Astrocyte (in vitro differentiated cells and primary cell): ENCODE measurements at regions not wholly inside any gene's neighbourhood (a gene's known extent, or its start where the extent isn't known, plus 50 kb on each side); places are given as distances from the start of the nearest gene placed in this dataset.

Experiments
- DNase-seq: peaks from one replicate; pipeline ENCODE4 v3.0.0-alpha.2; 2010; ENCODE audit warnings: low read depth
- FAIRE-seq: peaks from 2 replicates; lab custom pipeline; 2011; peaks lifted over from hg19 to GRCh38; lab: Jason Lieb, UNC
- H2AFZ ChIP-seq: 2 replicates; pipeline ENCODE4 v1.6.0; 2012; ENCODE audit warnings: low read depth, low read length, inconsistent platforms
- H3K27ac ChIP-seq: 2 replicates; pipeline ENCODE4 v1.5.1; 2011; ENCODE audit warnings: low read depth, low read length, inconsistent platforms
- H3K27me3 ChIP-seq: 2 replicates; pipeline ENCODE4 v1.6.0; 2011; ENCODE audit warnings: low read length, inconsistent platforms; ENCODE audit not compliant: insufficient read depth
- H3K36me3 ChIP-seq: 2 replicates; pipeline ENCODE4 v1.5.1; 2011; ENCODE audit warnings: low read length, inconsistent platforms; ENCODE audit not compliant: insufficient read depth
- H3K4me1 ChIP-seq: 2 replicates; pipeline ENCODE4 v1.5.1; 2011; ENCODE audit warnings: low read length, inconsistent platforms; ENCODE audit not compliant: insufficient read depth
- H3K4me2 ChIP-seq: 2 replicates; pipeline ENCODE4 v1.6.0; 2012; ENCODE audit warnings: low read length, inconsistent platforms
- H3K4me3 ChIP-seq: 2 replicates; pipeline ENCODE4 v1.5.1; 2011; ENCODE audit warnings: low read depth, mild to moderate bottlenecking, low read length, inconsistent platforms; ENCODE audit not compliant: insufficient read depth
- H3K79me2 ChIP-seq: 2 replicates; pipeline ENCODE4 v1.6.0; 2012; ENCODE audit warnings: mild to moderate bottlenecking, low read length, inconsistent platforms; ENCODE audit not compliant: insufficient read depth
- H3K9ac ChIP-seq: 2 replicates; pipeline ENCODE4 v1.6.0; 2012; ENCODE audit warnings: mild to moderate bottlenecking, low read length, inconsistent platforms
- H3K9me3 ChIP-seq: 2 replicates; pipeline ENCODE4 v1.5.1; 2012; ENCODE audit warnings: low read depth, mild to moderate bottlenecking, low read length, inconsistent platforms; ENCODE audit not compliant: insufficient read depth
- H4K20me1 ChIP-seq: 2 replicates; pipeline ENCODE4 v1.6.0; 2012; ENCODE audit warnings: low read length, inconsistent platforms; ENCODE audit not compliant: insufficient read depth
- H3K27ac Mint-ChIP-seq: one replicate; pipeline ENCODE4 v1.8.0; 2021; ENCODE audit warnings: mild to moderate bottlenecking, mixed read lengths; ENCODE audit not compliant: unreplicated experiment
- H3K27me3 Mint-ChIP-seq: one replicate; pipeline ENCODE4 v1.8.0; 2021; ENCODE audit warnings: low read depth, mixed read lengths; ENCODE audit not compliant: unreplicated experiment
- H3K36me3 Mint-ChIP-seq: one replicate; pipeline ENCODE4 v1.8.0; 2021; ENCODE audit warnings: low read depth, mixed read lengths; ENCODE audit not compliant: unreplicated experiment
- H3K4me1 Mint-ChIP-seq: one replicate; pipeline ENCODE4 v1.8.0; 2021; ENCODE audit warnings: low read depth, mixed read lengths; ENCODE audit not compliant: unreplicated experiment
- H3K4me3 Mint-ChIP-seq: one replicate; pipeline ENCODE4 v1.8.0; 2021; ENCODE audit warnings: mild to moderate bottlenecking, moderate library complexity, mixed read lengths; ENCODE audit not compliant: unreplicated experiment
- H3K9me3 Mint-ChIP-seq: one replicate; pipeline ENCODE4 v1.8.0; 2021; ENCODE audit warnings: mild to moderate bottlenecking, mixed read lengths; ENCODE audit not compliant: unreplicated experiment
- EZH2 ChIP-seq: IDR thresholded peaks from 2 replicates; pipeline ENCODE4 v1.6.1; 2012; ENCODE audit warnings: mild to moderate bottlenecking, low read length, inconsistent platforms; ENCODE audit not compliant: insufficient read depth
- TF ChIP-seq, protein P1 (sequence below): IDR thresholded peaks from 2 replicates; pipeline ENCODE4 v1.5.1; 2011; ENCODE audit warnings: low read depth, mild to moderate bottlenecking, inconsistent platforms, low read length, moderate library complexity; ENCODE audit not compliant: insufficient read depth

DNA sequence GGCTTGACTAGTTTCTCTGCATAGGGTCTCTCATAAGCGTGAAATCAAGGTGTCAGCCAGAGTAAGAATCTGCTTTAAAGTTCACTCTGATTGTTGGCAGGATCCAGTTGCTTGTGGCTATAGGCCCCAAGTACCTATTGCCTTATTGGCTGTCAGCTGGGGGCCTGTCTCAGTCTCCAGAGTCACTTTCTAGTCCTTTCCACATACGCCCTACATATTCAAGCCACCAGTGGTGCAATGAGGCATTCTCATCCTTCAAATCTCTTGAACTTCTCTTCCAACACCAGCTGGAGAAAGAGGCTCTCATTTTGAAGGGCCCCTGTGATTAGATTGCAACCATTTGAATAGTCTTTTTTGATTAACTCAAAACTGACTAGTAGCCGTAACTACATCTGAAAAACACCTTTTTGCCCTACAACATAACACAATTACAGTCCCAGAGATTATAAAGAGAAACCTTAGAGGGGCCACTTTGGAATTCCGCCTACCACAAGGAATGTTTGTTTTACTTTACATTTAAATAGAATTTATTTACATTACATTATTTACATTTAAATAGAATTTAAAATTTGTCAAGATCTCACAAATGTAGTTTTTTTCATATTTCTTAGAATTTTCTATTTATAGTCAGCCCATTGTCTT is 520.1 kb downstream of the DSC3 start:
- H3K4me1 Mint-ChIP-seq = no peaks in the 10 kb centered on the region
- FAIRE-seq = no peak
- Histone ChIP-seq H3K9ac (no peak overlapping the region), H2AFZ (no peak overlapping the region), H3K36me3 (no peaks in the 10 kb centered on the region), H3K79me2 (no peaks in the 10 kb centered on the region), H3K9me3 (no peaks in the 10 kb centered on the region), H3K27me3 (no peaks in the 10 kb centered on the region), H3K27ac (no peak overlapping the region), H3K4me3 (no peak overlapping the region), H3K4me2 (no peak overlapping the region), H3K4me1 (no peaks in the 10 kb centered on the region), H4K20me1 (no peaks in the 10 kb centered on the region)
- no peak for DNase-seq
- TF ChIP-seq EZH2 = no peak
- TF ChIP-seq, protein P1, sequence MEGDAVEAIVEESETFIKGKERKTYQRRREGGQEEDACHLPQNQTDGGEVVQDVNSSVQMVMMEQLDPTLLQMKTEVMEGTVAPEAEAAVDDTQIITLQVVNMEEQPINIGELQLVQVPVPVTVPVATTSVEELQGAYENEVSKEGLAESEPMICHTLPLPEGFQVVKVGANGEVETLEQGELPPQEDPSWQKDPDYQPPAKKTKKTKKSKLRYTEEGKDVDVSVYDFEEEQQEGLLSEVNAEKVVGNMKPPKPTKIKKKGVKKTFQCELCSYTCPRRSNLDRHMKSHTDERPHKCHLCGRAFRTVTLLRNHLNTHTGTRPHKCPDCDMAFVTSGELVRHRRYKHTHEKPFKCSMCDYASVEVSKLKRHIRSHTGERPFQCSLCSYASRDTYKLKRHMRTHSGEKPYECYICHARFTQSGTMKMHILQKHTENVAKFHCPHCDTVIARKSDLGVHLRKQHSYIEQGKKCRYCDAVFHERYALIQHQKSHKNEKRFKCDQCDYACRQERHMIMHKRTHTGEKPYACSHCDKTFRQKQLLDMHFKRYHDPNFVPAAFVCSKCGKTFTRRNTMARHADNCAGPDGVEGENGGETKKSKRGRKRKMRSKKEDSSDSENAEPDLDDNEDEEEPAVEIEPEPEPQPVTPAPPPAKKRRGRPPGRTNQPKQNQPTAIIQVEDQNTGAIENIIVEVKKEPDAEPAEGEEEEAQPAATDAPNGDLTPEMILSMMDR = no peak
- H3K27me3 Mint-ChIP-seq = no peaks in the 10 kb centered on the region
- H3K27ac Mint-ChIP-seq = no peak overlapping the region
- H3K36me3 Mint-ChIP-seq = no peaks in the 10 kb centered on the region
- no peak overlapping the region for H3K4me3 Mint-ChIP-seq
- no peaks in the 10 kb centered on the region for H3K9me3 Mint-ChIP-seq

DNA sequence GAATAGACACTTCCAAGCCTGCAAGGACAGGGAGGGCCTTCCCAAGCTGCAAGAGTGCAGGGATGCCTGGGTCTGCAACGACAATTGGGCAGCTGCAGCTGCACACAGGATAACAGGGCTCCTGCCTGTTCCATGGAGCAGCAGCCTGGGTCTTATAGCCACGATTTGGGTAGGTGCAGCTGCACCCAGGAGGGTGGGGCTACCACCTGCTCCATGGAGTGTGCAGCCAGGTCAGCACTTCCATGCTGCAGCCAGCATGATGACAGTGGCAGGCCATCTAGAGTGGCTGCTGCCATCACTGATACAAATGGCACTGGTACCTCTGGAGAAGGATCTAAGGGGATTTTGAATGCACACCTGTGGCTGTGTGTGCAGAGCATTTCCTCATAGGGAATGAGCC is 528.5 kb downstream of the DSC3 start:
- Mint-ChIP-seq H3K27ac (no peak overlapping the region), H3K27me3 (no peaks in the 10 kb centered on the region), H3K4me3 (no peak overlapping the region), H3K9me3 (peaks cover 4% of the 10 kb centered on the region), H3K36me3 (no peaks in the 10 kb centered on the region), H3K4me1 (no peaks in the 10 kb centered on the region)
- TF ChIP-seq, protein P1 = no peak
- no peak for TF ChIP-seq EZH2
- no peaks in the 10 kb centered on the region for H3K79me2 ChIP-seq
- no peaks in the 10 kb centered on the region for H4K20me1 ChIP-seq
- no peak overlapping the region for H2AFZ ChIP-seq
- no peak overlapping the region for H3K27ac ChIP-seq
- no peak for FAIRE-seq
- no peaks in the 10 kb centered on the region for H3K36me3 ChIP-seq
- H3K27me3 ChIP-seq = no peaks in the 10 kb centered on the region
- H3K4me2 ChIP-seq = no peak overlapping the region
- H3K9me3 ChIP-seq = no peaks in the 10 kb centered on the region
- H3K4me3 ChIP-seq = no peak overlapping the region
- no peak for DNase-seq
- no peak overlapping the region for H3K9ac ChIP-seq
- H3K4me1 ChIP-seq = no peaks in the 10 kb centered on the region

DNA sequence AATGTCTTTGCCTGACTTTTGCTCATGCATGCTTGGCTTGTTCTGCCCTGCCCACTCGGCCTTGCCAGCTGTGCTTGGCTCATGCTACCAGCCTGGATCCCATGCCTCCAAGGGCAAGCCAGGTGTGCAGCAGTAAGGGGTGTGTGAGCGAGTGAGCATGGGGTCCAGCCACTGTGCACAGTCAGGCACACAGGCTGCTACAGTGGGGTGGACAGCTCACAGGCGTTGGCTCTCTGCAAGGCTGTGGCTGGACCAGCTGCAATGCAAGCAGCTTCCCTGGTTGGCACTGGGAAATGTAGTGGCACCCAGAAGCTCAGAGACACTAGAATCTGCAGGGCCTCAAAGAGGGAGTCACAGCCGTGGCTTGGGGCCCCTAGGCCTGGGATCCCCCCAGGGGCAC is 529.7 kb downstream of the DSC3 start:
- Mint-ChIP-seq H3K9me3 (peaks cover 4% of the 10 kb centered on the region), H3K36me3 (no peaks in the 10 kb centered on the region), H3K4me3 (no peak overlapping the region), H3K27ac (no peak overlapping the region), H3K4me1 (no peaks in the 10 kb centered on the region), H3K27me3 (no peaks in the 10 kb centered on the region)
- Histone ChIP-seq H4K20me1 (no peaks in the 10 kb centered on the region), H3K4me2 (no peak overlapping the region), H3K9ac (no peak overlapping the region), H3K4me3 (no peak overlapping the region), H3K27ac (no peak overlapping the region), H3K27me3 (no peaks in the 10 kb centered on the region), H2AFZ (no peak overlapping the region), H3K9me3 (no peaks in the 10 kb centered on the region), H3K4me1 (no peaks in the 10 kb centered on the region), H3K36me3 (no peaks in the 10 kb centered on the region), H3K79me2 (no peaks in the 10 kb centered on the region)
- TF ChIP-seq, protein P1 = no peak
- no peak for TF ChIP-seq EZH2
- DNase-seq = no peak
- no peak for FAIRE-seq
